T-cell (primary cell): ENCODE measurements at regions not wholly inside any gene's neighbourhood (a gene's known extent, or its start where the extent isn't known, plus 50 kb on each side); places are given as distances from the start of the nearest gene placed in this dataset.

Source experiments
- ATAC-seq, 4 experiments: fragments of 200-7000 bp in 3 of 4; fragments of 150-1000 bp in 1 of 4; cut with Tn5 transposase; replicated peaks in 1 of 4; 1 replicate in 3 of 4; 2 replicates in 1 of 4; pipeline ENCODE4 v1.10.0; 2021; ENCODE audit warnings: moderate library complexity in 3 of 4, mild to moderate bottlenecking in 2 of 4, moderate number of reproducible peaks in 1 of 4
- CTCF ChIA-PET, 2 donors: fragments of 300-600 bp; sonication (Branson Sonifier 250); formaldehyde crosslinking; loops; one replicate each; lab custom pipeline; 2022; ENCODE audit warnings: antibody characterized with exemption in 2 of 2; lab: Charles Lee
- POLR2A ChIA-PET, 2 donors: fragments of 300-600 bp; sonication (Branson Sonifier 250); formaldehyde crosslinking; loops; one replicate each; lab custom pipeline; 2022; ENCODE audit warnings: antibody characterized with exemption in 2 of 2; lab: Charles Lee
- DNase-seq, 35 experiments: peaks; one replicate each; pipeline versions ENCODE4 v3.0.0 to v3.0.0-alpha.2; 2013 to 2023
- H3K27ac ChIP-seq: one replicate; pipeline ENCODE4 v1.5.1; 2013; ENCODE audit warnings: low read length
- H3K27me3 ChIP-seq, 2 experiments: replicated peaks in 1 of 2; 1 replicate in 1 of 2; 2 replicates in 1 of 2; pipeline versions ENCODE4 v1.6.1 to v1.7.0; 2013; ENCODE audit warnings: low read length in 1 of 2, mixed read lengths in 1 of 2; ENCODE audit not compliant: control insufficient read depth in 2 of 2, insufficient read depth in 2 of 2; ENCODE audit errors: extremely low read depth in 1 of 2
- H3K36me3 ChIP-seq, 2 donors: 1 replicate in 1 of 2; 2 replicates in 1 of 2; pipeline versions ENCODE4 v1.6.1 to v1.7.0; 2013; ENCODE audit warnings: low read length in 1 of 2; ENCODE audit not compliant: control insufficient read depth in 2 of 2, insufficient read depth in 1 of 2; ENCODE audit errors: extremely low read depth in 1 of 2
- H3K4me1 ChIP-seq, 2 experiments: 1 replicate in 1 of 2; 2 replicates in 1 of 2; pipeline versions ENCODE4 v1.6.1 to v1.7.0; 2013; ENCODE audit warnings: low read length in 2 of 2, mixed read lengths in 1 of 2; ENCODE audit not compliant: insufficient read depth in 2 of 2, control insufficient read depth in 1 of 2; ENCODE audit errors: extremely low read depth in 1 of 2
- H3K4me3 ChIP-seq, 2 donors: 1 replicate in 1 of 2; 2 replicates in 1 of 2; pipeline versions ENCODE4 v1.5.1 to v1.7.0; 2013; ENCODE audit warnings: mild to moderate bottlenecking in 2 of 2, low read length in 1 of 2, moderate library complexity in 1 of 2; ENCODE audit not compliant: control insufficient read depth in 1 of 2; ENCODE audit errors: extremely low read depth in 1 of 2
- H3K9me3 ChIP-seq: 2 replicates; pipeline ENCODE4 v1.7.0; 2013
- H3K27ac Mint-ChIP-seq, 2 donors: one replicate each; pipeline ENCODE4 v1.8.0; 2020 to 2021; ENCODE audit warnings: mild to moderate bottlenecking in 2 of 2, mixed read lengths in 2 of 2
- H3K27me3 Mint-ChIP-seq, 2 donors: one replicate each; pipeline ENCODE4 v1.8.0; 2021 to 2022; ENCODE audit warnings: mixed read lengths in 2 of 2
- H3K36me3 Mint-ChIP-seq: one replicate; pipeline ENCODE4 v1.8.0; 2021; ENCODE audit warnings: mixed read lengths
- H3K4me1 Mint-ChIP-seq, 3 donors: one replicate each; pipeline ENCODE4 v1.8.0; 2020 to 2022; ENCODE audit warnings: mixed read lengths in 3 of 3, mild to moderate bottlenecking in 1 of 3
- H3K4me3 Mint-ChIP-seq, 3 donors: one replicate each; pipeline ENCODE4 v1.8.0; 2020 to 2022; ENCODE audit warnings: mild to moderate bottlenecking in 3 of 3, mixed read lengths in 3 of 3, moderate library complexity in 3 of 3
- H3K9me3 Mint-ChIP-seq, 3 donors: one replicate each; pipeline ENCODE4 v1.8.0; 2020 to 2022; ENCODE audit warnings: mixed read lengths in 3 of 3
- WGBS: methylation state at CpG from one replicate; pipeline ENCODE4 v1.1.5; 2013; ENCODE audit warnings: missing lambda C conversion rate; ENCODE audit not compliant: insufficient coverage; 5-methylcytosine and 5-hydroxymethylcytosine counted together

DNA sequence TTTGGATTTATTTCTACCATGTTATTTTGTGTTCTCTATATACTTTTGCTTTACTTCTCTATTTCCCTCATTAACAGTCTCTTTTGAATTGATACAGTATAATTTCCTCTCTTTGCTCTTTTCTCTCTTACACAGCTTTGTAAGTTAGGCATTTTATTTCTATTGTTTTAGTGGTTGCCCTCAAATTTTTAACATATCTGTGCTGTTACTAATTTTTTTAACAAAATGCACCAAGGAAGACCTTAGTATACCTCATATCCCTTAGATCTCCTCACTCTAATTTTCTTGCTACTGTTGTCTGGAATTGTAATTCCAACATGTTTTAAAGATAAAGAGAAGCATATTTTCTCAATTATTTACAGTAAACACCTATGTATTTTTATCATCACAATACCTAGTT lies 416.8 kb upstream of the SLC14A2 start:
- Mint-ChIP-seq H3K4me3 (no peak overlapping the region), H3K27ac (no peak overlapping the region), H3K4me1 (no peaks in the 10 kb centered on the region), H3K9me3 (no peaks in the 10 kb centered on the region), H3K27me3 (peaks cover 3 to 10% of the 10 kb centered on the region in 2 donors), H3K36me3 (no peaks in the 10 kb centered on the region)
- H3K27me3 ChIP-seq: no peaks in the 10 kb centered on the region
- H3K36me3 ChIP-seq: no peaks in the 10 kb centered on the region
- CTCF ChIA-PET: interaction anchor here in 1 of 2 donors (0.6 kb wide), 1 partner anchor 311 kb away, joined by 4 read pairs; no protein-coding TSS in a partner anchor
- ATAC-seq: no peak
- no peak for DNase-seq
- no peak overlapping the region for H3K27ac ChIP-seq
- no peaks in the 10 kb centered on the region for H3K9me3 ChIP-seq
- H3K4me1 ChIP-seq: no peaks in the 10 kb centered on the region
- H3K4me3 ChIP-seq: no peak overlapping the region
- POLR2A ChIA-PET: no interaction called here

DNA sequence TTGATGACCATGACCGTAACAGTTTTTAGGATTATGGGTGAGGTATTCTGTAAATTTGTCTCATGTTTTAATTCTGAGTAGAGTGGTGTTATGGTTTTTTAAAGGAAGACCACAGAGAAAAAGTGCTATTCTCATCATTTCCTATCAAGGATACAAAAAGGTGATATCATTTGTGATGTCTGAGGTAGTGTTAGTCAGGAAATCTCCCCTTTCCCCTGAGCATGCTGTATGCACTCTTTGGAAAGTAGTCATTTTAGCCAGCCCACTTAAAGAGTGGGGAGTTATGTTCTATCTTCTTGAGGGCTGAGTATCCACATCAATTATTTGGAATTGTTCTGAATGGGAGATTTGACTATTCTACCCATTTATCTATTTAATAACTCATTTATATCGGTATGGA lies 414.2 kb upstream of the SLC14A2 start:
- no peak overlapping the region for H3K27ac ChIP-seq
- H3K27ac Mint-ChIP-seq: no peak overlapping the region
- H3K9me3 ChIP-seq: no peaks in the 10 kb centered on the region
- ChIA-PET POLR2A (no interaction called here), CTCF (no interaction called here)
- no peak overlapping the region for H3K4me3 ChIP-seq
- H3K4me1 Mint-ChIP-seq: no peaks in the 10 kb centered on the region
- ATAC-seq (no peak), DNase-seq (no peak)
- H3K4me3 Mint-ChIP-seq: no peak overlapping the region
- H3K4me1 ChIP-seq: no peaks in the 10 kb centered on the region
- H3K36me3 Mint-ChIP-seq: no peaks in the 10 kb centered on the region
- no peaks in the 10 kb centered on the region for H3K27me3 ChIP-seq
- H3K9me3 Mint-ChIP-seq: no peaks in the 10 kb centered on the region
- H3K27me3 Mint-ChIP-seq: peaks cover 0 to 6% of the 10 kb centered on the region in 2 donors
- H3K36me3 ChIP-seq: no peaks in the 10 kb centered on the region
- WGBS: no CpG with 5 or more reads among the region's 2 CpGs

DNA sequence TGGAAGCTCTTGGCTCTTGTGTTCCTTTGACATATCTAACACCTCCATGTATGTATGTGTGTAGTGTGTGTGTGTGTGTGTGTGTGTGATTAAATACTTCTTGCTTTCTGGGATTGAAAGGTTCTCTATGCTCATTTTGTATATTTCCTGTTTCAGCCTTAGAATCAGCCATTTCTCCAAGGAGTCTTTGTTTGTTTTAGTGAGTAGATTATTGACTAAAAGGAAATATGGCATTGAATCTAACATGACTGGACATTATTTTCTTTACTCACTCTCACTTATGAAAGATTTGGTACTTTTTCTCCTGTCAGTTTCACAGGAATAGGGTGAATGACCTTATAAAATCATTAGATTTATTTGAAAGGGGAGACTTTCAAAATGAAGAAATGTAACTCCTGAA lies 413.8 kb upstream of the SLC14A2 start:
- H3K27ac Mint-ChIP-seq: no peak overlapping the region
- DNase-seq: no peak
- Histone ChIP-seq H3K4me3 (no peak overlapping the region), H3K36me3 (no peaks in the 10 kb centered on the region), H3K4me1 (no peaks in the 10 kb centered on the region), H3K9me3 (no peaks in the 10 kb centered on the region), H3K27me3 (no peaks in the 10 kb centered on the region), H3K27ac (no peak overlapping the region)
- peaks cover 0 to 6% of the 10 kb centered on the region in 2 donors for H3K27me3 Mint-ChIP-seq
- no peak overlapping the region for H3K4me3 Mint-ChIP-seq
- ChIA-PET CTCF (no interaction called here), POLR2A (no interaction called here)
- H3K9me3 Mint-ChIP-seq: no peaks in the 10 kb centered on the region
- no peaks in the 10 kb centered on the region for H3K4me1 Mint-ChIP-seq
- no peak for ATAC-seq
- H3K36me3 Mint-ChIP-seq: no peaks in the 10 kb centered on the region

DNA sequence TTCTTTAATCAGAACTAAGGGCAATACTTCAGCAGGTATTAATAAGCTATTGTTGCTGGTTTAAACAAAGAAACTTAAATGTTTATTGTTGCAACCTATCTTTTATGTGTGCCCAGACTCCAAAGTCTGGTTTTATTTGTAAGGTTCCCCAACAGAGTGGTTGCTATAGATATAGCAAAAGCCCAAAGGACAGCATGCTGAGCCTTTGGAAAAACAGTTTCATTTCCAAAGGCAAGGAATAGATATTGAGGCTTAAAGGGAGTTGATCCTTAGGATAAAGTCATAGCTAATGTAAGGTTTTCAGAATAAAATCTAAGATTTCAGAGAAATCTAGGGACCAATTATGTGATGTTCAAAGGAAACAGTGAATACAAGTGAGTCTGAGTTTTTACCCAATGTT lies 413.2 kb upstream of the SLC14A2 start:
- Mint-ChIP-seq H3K27ac (no peak overlapping the region), H3K9me3 (no peaks in the 10 kb centered on the region), H3K27me3 (peaks cover 2 to 6% of the 10 kb centered on the region in 2 donors), H3K4me1 (no peaks in the 10 kb centered on the region), H3K36me3 (no peaks in the 10 kb centered on the region), H3K4me3 (no peak overlapping the region)
- DNase-seq (no peak), ATAC-seq (no peak)
- H3K4me1 ChIP-seq: no peaks in the 10 kb centered on the region
- no peaks in the 10 kb centered on the region for H3K27me3 ChIP-seq
- no peaks in the 10 kb centered on the region for H3K36me3 ChIP-seq
- POLR2A ChIA-PET: no interaction called here
- CTCF ChIA-PET: no interaction called here
- no peaks in the 10 kb centered on the region for H3K9me3 ChIP-seq
- no peak overlapping the region for H3K27ac ChIP-seq
- H3K4me3 ChIP-seq: no peak overlapping the region

DNA sequence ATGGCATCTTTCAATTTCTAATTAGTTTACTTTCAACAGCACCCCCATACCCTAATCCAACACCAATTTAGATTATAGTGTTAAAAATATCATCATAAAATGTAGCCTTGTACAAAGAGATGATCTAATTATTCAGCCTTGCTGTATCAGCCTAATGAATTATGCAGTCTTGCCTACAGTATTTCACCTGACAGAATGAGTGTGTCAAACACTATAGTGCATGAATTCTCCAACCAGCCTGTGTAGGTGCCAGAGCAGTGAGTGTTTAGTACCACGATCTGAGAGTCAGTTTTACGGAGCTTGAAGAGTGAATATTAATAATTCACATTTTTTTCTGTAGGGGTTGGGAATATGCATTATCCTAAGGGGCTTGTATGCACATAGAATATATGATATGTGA lies 411.6 kb upstream of the SLC14A2 start:
- DNase-seq: no peak
- no peaks in the 10 kb centered on the region for H3K36me3 ChIP-seq
- no peaks in the 10 kb centered on the region for H3K4me1 ChIP-seq
- ChIA-PET CTCF (interaction anchor here in 1 of 2 donors (1.1 kb wide), 1 partner anchor 9 kb away, joined by 3 read pairs; no protein-coding TSS in a partner anchor), POLR2A (no interaction called here)
- Mint-ChIP-seq H3K36me3 (no peaks in the 10 kb centered on the region), H3K27me3 (peaks cover 3 to 6% of the 10 kb centered on the region in 2 donors), H3K9me3 (no peaks in the 10 kb centered on the region), H3K4me3 (no peak overlapping the region), H3K27ac (no peak overlapping the region), H3K4me1 (no peaks in the 10 kb centered on the region)
- H3K4me3 ChIP-seq: no peak overlapping the region
- no peaks in the 10 kb centered on the region for H3K9me3 ChIP-seq
- no peak for ATAC-seq
- no peaks in the 10 kb centered on the region for H3K27me3 ChIP-seq
- WGBS: no CpG with 5 or more reads among the region's 2 CpGs
- H3K27ac ChIP-seq: no peak overlapping the region

DNA sequence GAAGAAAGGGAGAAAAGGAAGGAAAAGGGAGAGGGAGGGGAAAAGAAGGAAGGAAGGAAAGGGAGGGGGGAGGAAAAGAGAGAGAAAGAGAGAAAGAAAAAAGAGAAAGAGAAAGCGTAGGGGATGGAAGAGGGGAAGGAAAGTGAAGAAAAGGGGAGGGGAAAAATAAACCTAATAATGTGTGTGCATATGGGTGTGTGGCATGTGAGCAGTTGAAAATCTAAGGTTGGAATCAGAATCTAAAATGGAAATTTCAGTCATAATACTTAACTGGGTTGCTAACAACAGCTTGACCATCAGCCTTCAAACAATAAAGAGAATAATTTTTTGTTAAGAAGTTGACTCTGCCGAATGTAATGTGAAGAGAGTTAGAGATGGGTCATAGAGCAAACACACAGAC lies 407.9 kb upstream of the SLC14A2 start:
- no peaks in the 10 kb centered on the region for H3K9me3 Mint-ChIP-seq
- CTCF ChIA-PET: interaction anchor here in 1 of 2 donors (0.6 kb wide), 1 partner anchor 1588 kb away, joined by 3 read pairs; no protein-coding TSS in a partner anchor
- Histone ChIP-seq H3K27me3 (no peaks in the 10 kb centered on the region), H3K4me1 (no peaks in the 10 kb centered on the region), H3K36me3 (no peaks in the 10 kb centered on the region), H3K4me3 (no peak overlapping the region), H3K9me3 (no peaks in the 10 kb centered on the region), H3K27ac (no peak overlapping the region)
- no peaks in the 10 kb centered on the region for H3K36me3 Mint-ChIP-seq
- no peaks in the 10 kb centered on the region for H3K4me1 Mint-ChIP-seq
- DNase-seq: no peak
- H3K27ac Mint-ChIP-seq: no peak overlapping the region
- POLR2A ChIA-PET: no interaction called here
- H3K27me3 Mint-ChIP-seq: peaks cover 0 to 3% of the 10 kb centered on the region in 2 donors
- no peak for ATAC-seq
- WGBS: 82% methylated on average over 1 of the region's 2 CpGs
- no peak overlapping the region for H3K4me3 Mint-ChIP-seq

DNA sequence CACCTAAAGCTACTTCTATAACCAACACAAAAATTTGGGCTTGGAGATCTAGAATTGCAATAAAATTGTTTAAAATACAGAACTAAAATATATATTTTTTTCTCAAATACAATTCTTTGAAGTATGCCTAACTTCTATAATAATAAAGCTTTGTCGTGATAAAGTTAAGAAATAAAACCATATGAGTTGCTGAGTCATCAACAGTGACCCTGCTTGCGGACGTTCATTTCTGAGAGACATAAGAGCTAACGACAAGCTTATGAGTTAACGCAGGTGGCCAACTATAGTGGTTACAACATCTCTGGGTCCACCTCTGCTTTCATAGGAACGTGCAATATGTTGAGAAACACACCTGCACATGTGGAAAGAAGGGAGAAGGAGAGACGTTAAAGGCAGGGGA lies 407.1 kb upstream of the SLC14A2 start:
- H3K36me3 Mint-ChIP-seq: no peaks in the 10 kb centered on the region
- Histone ChIP-seq H3K27ac (no peak overlapping the region), H3K27me3 (no peaks in the 10 kb centered on the region), H3K4me1 (no peaks in the 10 kb centered on the region), H3K4me3 (no peak overlapping the region), H3K9me3 (no peaks in the 10 kb centered on the region), H3K36me3 (no peaks in the 10 kb centered on the region)
- no peak overlapping the region for H3K4me3 Mint-ChIP-seq
- DNase-seq (no peak), ATAC-seq (no peak)
- H3K4me1 Mint-ChIP-seq: no peaks in the 10 kb centered on the region
- ChIA-PET POLR2A (no interaction called here), CTCF (interaction anchor here (0.6 to 0.7 kb wide), 2 partner anchors 1589 kb away, joined by 3 read pairs; no protein-coding TSS in a partner anchor)
- no peaks in the 10 kb centered on the region for H3K9me3 Mint-ChIP-seq
- H3K27ac Mint-ChIP-seq: no peak overlapping the region
- WGBS: 96% methylated on average over 6 of the region's 7 CpGs
- peaks cover 0 to 4% of the 10 kb centered on the region in 2 donors for H3K27me3 Mint-ChIP-seq
